IMR-90 (cell line): ENCODE measurements at regions not wholly inside any gene's neighbourhood (a gene's known extent, or its start where the extent isn't known, plus 50 kb on each side); places are given as distances from the start of the nearest gene placed in this dataset.

Experiments used
- ATAC-seq: fragments of 200-7000 bp; cut with Tn5 transposase; 2 replicates; pipeline ENCODE4 v1.9.1; 2020; ENCODE audit warnings: low read depth, mild to moderate bottlenecking, moderate library complexity
- BruUV-seq: library from RNA; stranded (reverse); fragments of 400-500 nt; replicated peaks from 2 replicates; lab custom pipeline; 2021; lab: Mats Ljungman, UMichigan
- CTCF ChIA-PET: fragments of 300-600 bp; formaldehyde crosslinking; extraction: SDS; loops from one replicate; lab custom pipeline; 2021; ENCODE audit warnings: antibody characterized with exemption; lab: Yijun Ruan, JAX
- POLR2A ChIA-PET: fragments of 300-600 bp; sonication (Branson Sonifier 250); formaldehyde crosslinking; loops from one replicate; lab custom pipeline; 2022; ENCODE audit warnings: antibody characterized with exemption; ENCODE audit not compliant: unreplicated experiment; lab: Charles Lee
- DNase-seq: peaks from one replicate; pipeline ENCODE4 v3.0.0; 2013
- H2AFZ ChIP-seq: replicated peaks from 2 replicates; pipeline ENCODE3; 2013; ENCODE audit warnings: low read length, mild to moderate bottlenecking; ENCODE audit not compliant: poor library complexity
- H2AK5ac ChIP-seq: 2 replicates; pipeline ENCODE4 v1.6.1; 2013; ENCODE audit warnings: low read depth, low read length, inconsistent platforms
- H2AK9ac ChIP-seq: replicated peaks from 2 replicates; pipeline ENCODE3; 2013; ENCODE audit warnings: mild to moderate bottlenecking, low read depth, low read length, moderate library complexity; ENCODE audit not compliant: poor library complexity
- H2BK120ac ChIP-seq: 2 replicates; pipeline ENCODE4 v1.6.1; 2013; ENCODE audit warnings: low read depth, low read length, inconsistent platforms
- H2BK15ac ChIP-seq: 3 replicates; pipeline ENCODE4 v1.6.1; 2013; ENCODE audit warnings: low read depth, low read length, inconsistent platforms
- H2BK20ac ChIP-seq: 2 replicates; pipeline ENCODE4 v1.6.1; 2013; ENCODE audit warnings: low read depth, mild to moderate bottlenecking, inconsistent platforms, low read length, moderate library complexity
- H2BK5ac ChIP-seq: 2 replicates; pipeline ENCODE4 v1.6.1; 2013; ENCODE audit warnings: mild to moderate bottlenecking, low read depth, low read length, inconsistent platforms; ENCODE audit not compliant: poor library complexity, severe bottlenecking
- H3K14ac ChIP-seq: replicated peaks from 2 replicates; pipeline ENCODE4 v1.6.1; 2013; ENCODE audit warnings: low read depth, low read length, inconsistent platforms
- H3K18ac ChIP-seq: 2 replicates; pipeline ENCODE4 v1.6.1; 2013; ENCODE audit warnings: low read depth, low read length, control low read depth
- H3K23ac ChIP-seq: 2 replicates; pipeline ENCODE4 v1.6.1; 2013; ENCODE audit warnings: low read depth, low read length, inconsistent platforms
- H3K27ac ChIP-seq: 2 replicates; pipeline ENCODE4 v1.5.1; 2013; ENCODE audit warnings: mild to moderate bottlenecking, control low read depth, low read length; ENCODE audit not compliant: insufficient read depth
- H3K27me3 ChIP-seq: 2 replicates; pipeline ENCODE4 v1.6.1; 2013; ENCODE audit warnings: low read length; ENCODE audit not compliant: control insufficient read depth, insufficient read depth
- H3K36me3 ChIP-seq: 2 replicates; pipeline ENCODE4 v1.6.1; 2013; ENCODE audit warnings: low read length, mixed read lengths; ENCODE audit not compliant: control insufficient read depth, insufficient read depth
- H3K4ac ChIP-seq: 2 replicates; pipeline ENCODE4 v1.6.1; 2013; ENCODE audit warnings: low read depth, low read length, inconsistent platforms
- H3K4me1 ChIP-seq: 2 replicates; pipeline ENCODE4 v1.6.1; 2013; ENCODE audit warnings: low read length, mixed read lengths; ENCODE audit not compliant: control insufficient read depth, insufficient read depth
- H3K4me2 ChIP-seq: 2 replicates; pipeline ENCODE4 v1.6.1; 2013; ENCODE audit warnings: low read depth, mild to moderate bottlenecking, control low read depth, low read length, moderate library complexity
- H3K4me3 ChIP-seq: 2 replicates; pipeline ENCODE4 v1.5.1; 2013; ENCODE audit warnings: low read depth, mild to moderate bottlenecking, control low read depth, low read length, moderate library complexity; ENCODE audit not compliant: insufficient read depth
- H3K56ac ChIP-seq: 2 replicates; pipeline ENCODE4 v1.6.1; 2013; ENCODE audit warnings: low read length, inconsistent platforms; ENCODE audit not compliant: insufficient read depth; ENCODE audit errors: extremely low read depth
- H3K79me1 ChIP-seq, 2 experiments: 2 replicates each; pipeline ENCODE4 v1.6.1; 2013; ENCODE audit warnings: low read length in 2 of 2, inconsistent platforms in 1 of 2, low read depth in 1 of 2
- H3K9ac ChIP-seq: 2 replicates; pipeline ENCODE4 v1.6.1; 2013; ENCODE audit warnings: low read depth, low read length, control low read depth
- H3K9me1 ChIP-seq: 2 replicates; pipeline ENCODE4 v1.6.1; 2013; ENCODE audit warnings: low read length, inconsistent platforms; ENCODE audit not compliant: insufficient read depth
- H3K9me3 ChIP-seq: 2 replicates; pipeline ENCODE4 v1.6.1; 2013; ENCODE audit warnings: low read length; ENCODE audit not compliant: control insufficient read depth, insufficient read depth
- H4K20me1 ChIP-seq: 2 replicates; pipeline ENCODE4 v1.6.1; 2013; ENCODE audit warnings: low read length, inconsistent platforms; ENCODE audit not compliant: insufficient read depth
- H4K5ac ChIP-seq: 2 replicates; pipeline ENCODE4 v1.6.1; 2013; ENCODE audit warnings: mild to moderate bottlenecking, low read depth, low read length, control low read depth
- H4K8ac ChIP-seq, 2 experiments: 2 replicates each; pipeline ENCODE4 v1.6.1; 2013; ENCODE audit warnings: low read depth in 2 of 2, low read length in 2 of 2, control low read depth in 1 of 2, inconsistent platforms in 1 of 2
- H4K91ac ChIP-seq: 2 replicates; pipeline ENCODE4 v1.6.1; 2013; ENCODE audit warnings: low read depth, low read length, inconsistent platforms; ENCODE audit not compliant: insufficient read depth
- POLR2A ChIP-seq: IDR thresholded peaks from 2 replicates; pipeline ENCODE4 v1.6.1; 2012; ENCODE audit warnings: mild to moderate bottlenecking, low read depth, low read length
- whole genome bisulfite sequencing, 2 experiments: methylation state at CpG; one replicate each; pipeline versions ENCODE4 v1.1.5 to v1.1.7; 2013; ENCODE audit warnings: missing lambda C conversion rate in 2 of 2; ENCODE audit not compliant: insufficient read length in 1 of 2; ENCODE audit errors: extremely low coverage in 2 of 2; 5-methylcytosine and 5-hydroxymethylcytosine counted together
- dilution Hi-C: fragments of 300-500 bp; cut with HindIII; formaldehyde crosslinking; loops from one replicate; pipeline ENCODE4 v1.14.3; 2018; ENCODE audit warnings: low sequenced_read_pairs; ENCODE audit not compliant: unreplicated experiment
- in situ Hi-C: fragments of 300-500 bp; cut with MboI; formaldehyde crosslinking; loops from 3 replicates; pipeline ENCODE4 v1.14.3; 2019; ENCODE audit warnings: low sequenced_read_pairs, inconsistent platforms, mixed read lengths
- intact Hi-C: fragments of 100-400 bp; cut with micrococcal nuclease; formaldehyde crosslinking; loops from 2 replicates; pipeline ENCODE4 v1.10.0; 2022

- Histone ChIP-seq H2BK120ac (no peak overlapping the region), H3K9me3 (peaks cover 8% of the 10 kb centered on the region), H2AFZ (no peak overlapping the region), H3K23ac (no peak overlapping the region), H3K4me2 (no peak overlapping the region), H2AK9ac (no peak overlapping the region), H3K4ac (no peak overlapping the region), H3K18ac (no peak overlapping the region), H2AK5ac (no peak overlapping the region), H3K56ac (no peak overlapping the region), H2BK5ac (no peak overlapping the region), H4K5ac (no peak overlapping the region), H3K4me3 (no peak overlapping the region), H3K36me3 (no peaks in the 10 kb centered on the region), H2BK20ac (no peak overlapping the region), H3K14ac (no peak overlapping the region), H3K79me1 (no peaks in the 10 kb centered on the region), H3K4me1 (no peaks in the 10 kb centered on the region), H2BK15ac (no peak overlapping the region), H4K8ac (no peak overlapping the region), H3K27me3 (no peaks in the 10 kb centered on the region), H3K9me1 (no peaks in the 10 kb centered on the region), H4K20me1 (no peaks in the 10 kb centered on the region), H3K27ac (no peak overlapping the region), H3K9ac (no peak overlapping the region), H4K91ac (no peak overlapping the region)
- ChIA-PET CTCF (no interaction called here), POLR2A (no interaction called here)
- no CpG with 5 or more reads among the region's 3 CpGs for WGBS, 2 experiments
- intact Hi-C loops (no loop called here), dilution Hi-C loops (no loop called here), in situ Hi-C loops (no loop called here)
- TF ChIP-seq POLR2A: no peak
- BruUV-seq: no TSS peak
- ATAC-seq (no peak), DNase-seq (no peak)
Observed at GRCh38 chr7:85950418-85950817, 693.3 kb upstream of the GRM3 start.
